Natural killer cell (primary cell): ENCODE measurements at regions not wholly inside any gene's neighbourhood (a gene's known extent, or its start where the extent isn't known, plus 50 kb on each side); places are given as distances from the start of the nearest gene placed in this dataset.

Experiments used
- ATAC-seq, 3 donors: fragments of 150-1000 bp in 2 of 3; fragments of 200-7000 bp in 1 of 3; cut with Tn5 transposase; 1 replicate in 1 of 3; 2 replicates in 2 of 3; pipeline ENCODE4 v1.10.0; 2021; ENCODE audit warnings: mild to moderate bottlenecking in 2 of 3, moderate library complexity in 2 of 3
- DNase-seq, 2 donors: peaks; one replicate each; pipeline versions ENCODE4 v3.0.0 to v3.0.0-alpha.2; 2013 to 2021; ENCODE audit warnings: mixed read lengths in 1 of 2
- H3K27ac ChIP-seq: one replicate; pipeline ENCODE4 v1.5.1; 2013; ENCODE audit warnings: mild to moderate bottlenecking, low read length
- H3K27me3 ChIP-seq: one replicate; pipeline ENCODE4 v1.6.1; 2013; ENCODE audit warnings: low read length; ENCODE audit not compliant: control insufficient read depth, insufficient read depth
- H3K36me3 ChIP-seq: one replicate; pipeline ENCODE4 v1.6.1; 2013; ENCODE audit warnings: low read length; ENCODE audit not compliant: control insufficient read depth, insufficient read depth
- H3K4me1 ChIP-seq: one replicate; pipeline ENCODE4 v1.6.1; 2013; ENCODE audit warnings: low read length; ENCODE audit not compliant: control insufficient read depth, insufficient read depth
- H3K4me3 ChIP-seq: one replicate; pipeline ENCODE4 v1.5.1; 2013; ENCODE audit warnings: low read length
- H3K9me3 ChIP-seq: one replicate; pipeline ENCODE4 v1.6.1; 2013; ENCODE audit warnings: low read length; ENCODE audit not compliant: control insufficient read depth, insufficient read depth
- H3K27ac Mint-ChIP-seq, 2 donors: one replicate each; pipeline ENCODE4 v1.8.0; 2022; ENCODE audit warnings: mild to moderate bottlenecking in 2 of 2, mixed read lengths in 2 of 2, moderate library complexity in 1 of 2
- H3K27me3 Mint-ChIP-seq, 2 donors: one replicate each; pipeline ENCODE4 v1.8.0; 2022; ENCODE audit warnings: low read depth in 2 of 2, mixed read lengths in 2 of 2
- H3K36me3 Mint-ChIP-seq: one replicate; pipeline ENCODE4 v1.8.0; 2022; ENCODE audit warnings: mixed read lengths
- H3K4me1 Mint-ChIP-seq, 2 donors: one replicate each; pipeline ENCODE4 v1.8.0; 2022; ENCODE audit warnings: mixed read lengths in 2 of 2
- H3K4me3 Mint-ChIP-seq: one replicate; pipeline ENCODE4 v1.8.0; 2022; ENCODE audit warnings: mild to moderate bottlenecking, moderate library complexity, mixed read lengths
- H3K9me3 Mint-ChIP-seq, 2 donors: one replicate each; pipeline ENCODE4 v1.8.0; 2022; ENCODE audit warnings: mixed read lengths in 2 of 2
- CTCF ChIP-seq: fragments of 200-600 bp; IDR thresholded peaks from one replicate; pipeline ENCODE4 v1.8.0; 2022; ENCODE audit warnings: antibody characterized with exemption
- WGBS: methylation state at CpG from one replicate; pipeline ENCODE4 v1.1.7; 2013; ENCODE audit warnings: missing lambda C conversion rate; ENCODE audit not compliant: insufficient coverage; 5-methylcytosine and 5-hydroxymethylcytosine counted together
- intact Hi-C: fragments of 100-400 bp; cut with micrococcal nuclease; formaldehyde crosslinking; loops from one replicate; pipeline ENCODE4 v1.14.2; 2022

- no peak for DNase-seq
- Histone ChIP-seq H3K27ac (no peak overlapping the region), H3K4me3 (no peak overlapping the region), H3K36me3 (no peaks in the 10 kb centered on the region), H3K9me3 (no peaks in the 10 kb centered on the region), H3K27me3 (no peaks in the 10 kb centered on the region), H3K4me1 (no peaks in the 10 kb centered on the region)
- H3K4me1 Mint-ChIP-seq, result no peaks in the 10 kb centered on the region
- H3K4me3 Mint-ChIP-seq, result no peak overlapping the region
- 22% methylated on average over 1 of the region's 4 CpGs for WGBS
- no peaks in the 10 kb centered on the region for H3K9me3 Mint-ChIP-seq
- no peaks in the 10 kb centered on the region for H3K27me3 Mint-ChIP-seq
- H3K36me3 Mint-ChIP-seq, result no peaks in the 10 kb centered on the region
- no peak overlapping the region for H3K27ac Mint-ChIP-seq
- TF ChIP-seq CTCF, result no peak
- intact Hi-C loops, result no loop called here
- no peak for ATAC-seq
These were observed 300.5 kb downstream of the COX7C start for GRCh38 chr5:86918246-86918645.

GRCh38 chr5:86926033-86926432 lies 308.3 kb downstream of the COX7C start:
- DNase-seq (no peak), ATAC-seq (no peak)
- 100% methylated on average over 1 of the region's 1 CpG for WGBS
- no peaks in the 10 kb centered on the region for H3K36me3 Mint-ChIP-seq
- Histone ChIP-seq H3K9me3 (no peaks in the 10 kb centered on the region), H3K4me1 (no peaks in the 10 kb centered on the region), H3K27me3 (no peaks in the 10 kb centered on the region), H3K4me3 (no peak overlapping the region), H3K27ac (no peak overlapping the region), H3K36me3 (no peaks in the 10 kb centered on the region)
- no peak for TF ChIP-seq CTCF
- no peaks in the 10 kb centered on the region for H3K4me1 Mint-ChIP-seq
- no peak overlapping the region for H3K4me3 Mint-ChIP-seq
- intact Hi-C loops, result no loop called here
- no peaks in the 10 kb centered on the region for H3K9me3 Mint-ChIP-seq
- no peak overlapping the region for H3K27ac Mint-ChIP-seq
- peaks cover 3 to 9% of the 10 kb centered on the region in 2 donors for H3K27me3 Mint-ChIP-seq

GRCh38 chr5:86929123-86929766 lies 311.5 kb downstream of the COX7C start:
- intact Hi-C loops, result no loop called here
- Mint-ChIP-seq H3K36me3 (no peaks in the 10 kb centered on the region), H3K9me3 (no peaks in the 10 kb centered on the region), H3K4me3 (no peak overlapping the region), H3K4me1 (no peaks in the 10 kb centered on the region), H3K27me3 (peaks cover 3 to 14% of the 10 kb centered on the region in 2 donors), H3K27ac (no peak overlapping the region)
- H3K4me1 ChIP-seq, result no peaks in the 10 kb centered on the region
- no peak overlapping the region for H3K4me3 ChIP-seq
- no peak for ATAC-seq
- no peaks in the 10 kb centered on the region for H3K9me3 ChIP-seq
- no peak for DNase-seq
- no peak overlapping the region for H3K27ac ChIP-seq
- H3K36me3 ChIP-seq, result no peaks in the 10 kb centered on the region
- no peak for TF ChIP-seq CTCF
- WGBS, result 77% methylated on average over 8 of the region's 8 CpGs
- H3K27me3 ChIP-seq, result peaks cover 2% of the 10 kb centered on the region

- H3K27ac ChIP-seq, result no peak overlapping the region
- intact Hi-C loops, result no loop called here
- no peaks in the 10 kb centered on the region for H3K9me3 ChIP-seq
- H3K36me3 Mint-ChIP-seq, result no peaks in the 10 kb centered on the region
- H3K27me3 ChIP-seq, result peaks cover 2% of the 10 kb centered on the region
- H3K9me3 Mint-ChIP-seq, result no peaks in the 10 kb centered on the region
- H3K36me3 ChIP-seq, result no peaks in the 10 kb centered on the region
- no peak for TF ChIP-seq CTCF
- DNase-seq, result no peak
- no peak overlapping the region for H3K4me3 ChIP-seq
- H3K4me1 ChIP-seq, result no peaks in the 10 kb centered on the region
- ATAC-seq, result no peak
- no peaks in the 10 kb centered on the region for H3K4me1 Mint-ChIP-seq
- H3K27me3 Mint-ChIP-seq, result peaks cover 15 to 21% of the 10 kb centered on the region in 2 donors
- no peak overlapping the region for H3K4me3 Mint-ChIP-seq
- H3K27ac Mint-ChIP-seq, result no peak overlapping the region
- 88% methylated on average over 1 of the region's 3 CpGs for WGBS
These were observed 315.9 kb upstream of the RASA1 start for GRCh38 chr5:86951761-86952160.
